BE2C (cell line): ENCODE measurements at regions not wholly inside any gene's neighbourhood (a gene's known extent, or its start where the extent isn't known, plus 50 kb on each side); places are given as distances from the start of the nearest gene placed in this dataset.

Source experiments
- DNase-seq: peaks from one replicate; pipeline ENCODE4 v3.0.0-alpha.2; 2020
- H3K27me3 ChIP-seq: fragments of 250-450 bp; sonication (Bioruptor Pico); 2 replicates; pipeline ENCODE4 v1.5.1; 2020; ENCODE audit warnings: mild to moderate bottlenecking
- H3K36me3 ChIP-seq: fragments of 250-450 bp; sonication (Bioruptor Pico); 2 replicates; pipeline ENCODE4 v1.5.1; 2020; ENCODE audit warnings: mild to moderate bottlenecking
- H3K4me1 ChIP-seq: fragments of 250-450 bp; sonication (Bioruptor Pico); 2 replicates; pipeline ENCODE4 v1.5.1; 2020
- H3K4me3 ChIP-seq: 2 replicates; pipeline ENCODE4 v1.5.1; 2011; ENCODE audit warnings: low read depth, low read length
- H3K9me3 ChIP-seq: fragments of 250-450 bp; sonication (Bioruptor Pico); 2 replicates; pipeline ENCODE4 v1.5.1; 2020
- TF ChIP-seq, protein P1 (sequence below): IDR thresholded peaks from 2 replicates; pipeline ENCODE4 v1.5.1; 2012; ENCODE audit warnings: mild to moderate bottlenecking, low read depth, low read length

GRCh38 chr12:77429426-77429825, 364.1 kb upstream of the E2F7 start:
- no peaks in the 10 kb centered on the region for H3K36me3 ChIP-seq
- H3K27me3 ChIP-seq, result no peaks in the 10 kb centered on the region
- H3K9me3 ChIP-seq, result no peaks in the 10 kb centered on the region
- no peak for DNase-seq
- H3K4me1 ChIP-seq, result no peaks in the 10 kb centered on the region
- TF ChIP-seq, protein P1, sequence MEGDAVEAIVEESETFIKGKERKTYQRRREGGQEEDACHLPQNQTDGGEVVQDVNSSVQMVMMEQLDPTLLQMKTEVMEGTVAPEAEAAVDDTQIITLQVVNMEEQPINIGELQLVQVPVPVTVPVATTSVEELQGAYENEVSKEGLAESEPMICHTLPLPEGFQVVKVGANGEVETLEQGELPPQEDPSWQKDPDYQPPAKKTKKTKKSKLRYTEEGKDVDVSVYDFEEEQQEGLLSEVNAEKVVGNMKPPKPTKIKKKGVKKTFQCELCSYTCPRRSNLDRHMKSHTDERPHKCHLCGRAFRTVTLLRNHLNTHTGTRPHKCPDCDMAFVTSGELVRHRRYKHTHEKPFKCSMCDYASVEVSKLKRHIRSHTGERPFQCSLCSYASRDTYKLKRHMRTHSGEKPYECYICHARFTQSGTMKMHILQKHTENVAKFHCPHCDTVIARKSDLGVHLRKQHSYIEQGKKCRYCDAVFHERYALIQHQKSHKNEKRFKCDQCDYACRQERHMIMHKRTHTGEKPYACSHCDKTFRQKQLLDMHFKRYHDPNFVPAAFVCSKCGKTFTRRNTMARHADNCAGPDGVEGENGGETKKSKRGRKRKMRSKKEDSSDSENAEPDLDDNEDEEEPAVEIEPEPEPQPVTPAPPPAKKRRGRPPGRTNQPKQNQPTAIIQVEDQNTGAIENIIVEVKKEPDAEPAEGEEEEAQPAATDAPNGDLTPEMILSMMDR, result no peak
- no peak overlapping the region for H3K4me3 ChIP-seq

DNA sequence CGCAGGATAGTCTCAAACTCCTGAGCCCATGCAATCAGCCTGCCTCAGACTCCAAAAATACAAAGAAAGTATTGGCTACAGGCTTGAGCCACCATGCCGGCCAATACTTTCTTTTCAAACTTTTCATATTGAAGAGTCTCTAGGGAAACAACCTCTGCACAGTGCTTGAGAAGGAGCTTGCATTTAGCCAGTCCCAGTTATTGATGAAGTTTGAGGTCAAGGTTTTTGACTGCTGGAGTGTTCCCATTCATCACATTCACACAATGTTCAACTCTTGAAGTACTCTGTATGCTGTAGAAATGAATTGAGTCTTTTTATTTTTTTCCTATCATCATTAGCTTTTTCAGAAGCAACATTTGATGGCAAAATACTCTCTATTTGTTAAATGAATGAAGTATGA, 355.8 kb upstream of the E2F7 start:
- no peak for DNase-seq
- H3K4me1 ChIP-seq, result no peaks in the 10 kb centered on the region
- TF ChIP-seq, protein P1, result no peak
- no peaks in the 10 kb centered on the region for H3K27me3 ChIP-seq
- H3K9me3 ChIP-seq, result no peaks in the 10 kb centered on the region
- H3K36me3 ChIP-seq, result no peaks in the 10 kb centered on the region
- no peak overlapping the region for H3K4me3 ChIP-seq

GRCh38 chr12:77409551-77409950, 344.2 kb upstream of the E2F7 start:
- Histone ChIP-seq H3K36me3 (no peaks in the 10 kb centered on the region), H3K4me3 (no peak overlapping the region), H3K9me3 (no peaks in the 10 kb centered on the region), H3K4me1 (no peaks in the 10 kb centered on the region), H3K27me3 (no peaks in the 10 kb centered on the region)
- no peak for DNase-seq
- TF ChIP-seq, protein P1, result no peak

DNA sequence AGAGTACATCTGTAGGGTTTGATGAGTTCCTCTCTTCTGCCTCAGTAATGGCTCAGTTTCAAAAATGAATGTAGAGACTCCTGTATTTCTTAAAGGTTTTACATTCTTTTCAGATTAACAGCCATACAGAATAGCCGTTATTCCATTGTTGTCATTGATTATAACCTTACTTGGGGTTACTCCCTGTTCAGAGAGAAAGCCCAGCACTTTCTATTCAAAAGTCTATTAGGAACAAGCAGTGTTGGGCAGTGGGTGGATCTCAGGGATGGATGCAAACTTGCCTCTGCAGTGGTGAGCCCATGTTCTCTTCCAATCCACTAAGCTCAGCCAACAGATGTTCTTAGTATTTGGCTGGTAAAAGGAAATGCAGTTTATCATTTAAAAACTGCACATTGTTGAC, 342.6 kb upstream of the E2F7 start:
- Histone ChIP-seq H3K9me3 (no peaks in the 10 kb centered on the region), H3K4me1 (no peaks in the 10 kb centered on the region), H3K27me3 (no peaks in the 10 kb centered on the region), H3K4me3 (no peak overlapping the region), H3K36me3 (no peaks in the 10 kb centered on the region)
- TF ChIP-seq, protein P1, result no peak
- DNase-seq, result no peak

DNA sequence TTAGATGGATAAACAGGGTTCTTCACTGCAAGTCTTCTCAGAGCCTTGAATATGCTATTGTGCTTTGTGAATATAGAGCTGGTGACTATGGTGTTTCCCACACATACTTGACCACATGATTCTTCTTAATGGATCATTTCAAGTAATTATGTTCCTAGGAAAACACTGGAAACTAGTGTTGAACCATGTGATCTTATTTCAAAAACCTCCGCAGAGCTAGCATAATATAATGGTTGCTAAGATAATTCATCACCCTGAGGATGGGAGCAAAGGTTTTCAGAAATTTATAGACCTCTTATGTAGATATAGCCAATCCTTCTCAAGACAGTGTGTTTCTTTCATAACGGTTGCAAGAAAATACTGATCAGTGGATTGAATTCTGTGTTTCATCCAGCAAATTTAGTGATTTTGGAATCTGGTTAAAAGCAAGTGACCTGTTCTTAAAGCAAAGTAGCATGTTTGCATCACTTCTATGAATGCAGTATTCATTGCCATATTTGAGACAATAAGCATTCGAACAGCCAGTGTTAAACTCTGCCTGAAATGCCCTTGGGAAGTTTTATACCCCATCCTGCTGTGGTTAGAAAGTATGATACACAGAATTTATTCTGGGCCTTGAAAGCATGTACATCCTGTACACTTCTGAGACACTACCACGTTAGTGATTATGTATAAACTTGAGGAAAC, 341.0 kb upstream of the E2F7 start:
- TF ChIP-seq, protein P1, result no peak
- Histone ChIP-seq H3K36me3 (no peaks in the 10 kb centered on the region), H3K9me3 (no peaks in the 10 kb centered on the region), H3K4me1 (no peaks in the 10 kb centered on the region), H3K27me3 (no peaks in the 10 kb centered on the region), H3K4me3 (no peak overlapping the region)
- DNase-seq, result no peak

- no peak for DNase-seq
- TF ChIP-seq, protein P1, result no peak
- no peaks in the 10 kb centered on the region for H3K27me3 ChIP-seq
- H3K4me3 ChIP-seq, result no peak overlapping the region
- no peaks in the 10 kb centered on the region for H3K4me1 ChIP-seq
- H3K9me3 ChIP-seq, result no peaks in the 10 kb centered on the region
- H3K36me3 ChIP-seq, result no peaks in the 10 kb centered on the region
These were observed 337.3 kb upstream of the E2F7 start for GRCh38 chr12:77402716-77403115.
